HG02623 (cell line): ENCODE measurements at regions not wholly inside any gene's neighbourhood (a gene's known extent, or its start where the extent isn't known, plus 50 kb on each side); places are given as distances from the start of the nearest gene placed in this dataset.
A peak's percentile ranks its signal among the peaks of the same experiment; 100 is the strongest.
"Not testable (repeated sequence)": the region's sequence is repeated elsewhere in the genome, so short reads cannot be mapped to it uniquely, and the experiment has no call there.

ENCODE experiments used
- ATAC-seq: cut with Tn5 transposase; IDR thresholded peaks from one replicate; pipeline ENCODE4 v1.9.1; 2021; ENCODE audit warnings: moderate library complexity; ENCODE audit not compliant: unreplicated experiment

- not testable (repeated sequence) for ATAC-seq
Measured at GRCh38 chr2:87424763-87425154, 323.1 kb upstream of the PLGLB2 start.

GRCh38 chr2:87425191-87425590 lies 322.7 kb upstream of the PLGLB2 start:
- not testable (repeated sequence) for ATAC-seq

- not testable (repeated sequence) for ATAC-seq
Measured at GRCh38 chr2:87425717-87426116, 322.2 kb upstream of the PLGLB2 start.

GRCh38 chr2:87428452-87429130 lies 319.3 kb upstream of the PLGLB2 start:
- not testable (repeated sequence) for ATAC-seq

- not testable (repeated sequence) for ATAC-seq
Measured at GRCh38 chr2:87429206-87429930, 318.5 kb upstream of the PLGLB2 start.

GRCh38 chr2:87429931-87430275 lies 318.0 kb upstream of the PLGLB2 start:
- ATAC-seq, result not testable (repeated sequence)

GRCh38 chr2:87431051-87431450 lies 316.8 kb upstream of the PLGLB2 start:
- ATAC-seq, result not testable (repeated sequence)

GRCh38 chr2:87432711-87433453 lies 315.0 kb upstream of the PLGLB2 start:
- ATAC-seq, result not testable (repeated sequence)

GRCh38 chr2:87436007-87436406 lies 311.9 kb upstream of the PLGLB2 start:
- not testable (repeated sequence) for ATAC-seq

- not testable (repeated sequence) for ATAC-seq
Measured at GRCh38 chr2:87437701-87438260, 310.1 kb upstream of the PLGLB2 start.

- ATAC-seq, result not testable (repeated sequence)
Measured at GRCh38 chr2:87438780-87439454, 309.0 kb upstream of the PLGLB2 start.

GRCh38 chr2:87439617-87440204 lies 308.2 kb upstream of the PLGLB2 start:
- ATAC-seq, result not testable (repeated sequence)

GRCh38 chr2:87440650-87441049 lies 307.2 kb upstream of the PLGLB2 start:
- not testable (repeated sequence) for ATAC-seq

- ATAC-seq, result not testable (repeated sequence)
Measured at GRCh38 chr2:87441375-87441774, 306.5 kb upstream of the PLGLB2 start.

GRCh38 chr2:87442983-87443577 lies 304.8 kb upstream of the PLGLB2 start:
- peak; percentile 98 for ATAC-seq

GRCh38 chr2:87444951-87445350 lies 302.9 kb upstream of the PLGLB2 start:
- ATAC-seq, result not testable (repeated sequence)

- not testable (repeated sequence) for ATAC-seq
Measured at GRCh38 chr2:87445613-87446312, 302.1 kb upstream of the PLGLB2 start.

GRCh38 chr2:87446313-87446696 lies 301.6 kb upstream of the PLGLB2 start:
- not testable (repeated sequence) for ATAC-seq

GRCh38 chr2:87449462-87449980 lies 298.4 kb upstream of the PLGLB2 start:
- peak; percentile 54 for ATAC-seq
